WI38 (cell line): ENCODE measurements at regions not wholly inside any gene's neighbourhood (a gene's known extent, or its start where the extent isn't known, plus 50 kb on each side); places are given as distances from the start of the nearest gene placed in this dataset.
"Not testable (repeated sequence)": the region's sequence is repeated elsewhere in the genome, so short reads cannot be mapped to it uniquely, and the experiment has no call there.

Experiments
- H3K4me3 ChIP-seq: 2 replicates; pipeline ENCODE4 v1.5.1; 2011; ENCODE audit warnings: low read depth, mild to moderate bottlenecking, control low read depth, low read length
- TF ChIP-seq, protein P1 (sequence below): IDR thresholded peaks from 2 replicates; pipeline ENCODE4 v1.5.1; 2012; ENCODE audit warnings: low read depth, mild to moderate bottlenecking, control low read depth, low read length

DNA sequence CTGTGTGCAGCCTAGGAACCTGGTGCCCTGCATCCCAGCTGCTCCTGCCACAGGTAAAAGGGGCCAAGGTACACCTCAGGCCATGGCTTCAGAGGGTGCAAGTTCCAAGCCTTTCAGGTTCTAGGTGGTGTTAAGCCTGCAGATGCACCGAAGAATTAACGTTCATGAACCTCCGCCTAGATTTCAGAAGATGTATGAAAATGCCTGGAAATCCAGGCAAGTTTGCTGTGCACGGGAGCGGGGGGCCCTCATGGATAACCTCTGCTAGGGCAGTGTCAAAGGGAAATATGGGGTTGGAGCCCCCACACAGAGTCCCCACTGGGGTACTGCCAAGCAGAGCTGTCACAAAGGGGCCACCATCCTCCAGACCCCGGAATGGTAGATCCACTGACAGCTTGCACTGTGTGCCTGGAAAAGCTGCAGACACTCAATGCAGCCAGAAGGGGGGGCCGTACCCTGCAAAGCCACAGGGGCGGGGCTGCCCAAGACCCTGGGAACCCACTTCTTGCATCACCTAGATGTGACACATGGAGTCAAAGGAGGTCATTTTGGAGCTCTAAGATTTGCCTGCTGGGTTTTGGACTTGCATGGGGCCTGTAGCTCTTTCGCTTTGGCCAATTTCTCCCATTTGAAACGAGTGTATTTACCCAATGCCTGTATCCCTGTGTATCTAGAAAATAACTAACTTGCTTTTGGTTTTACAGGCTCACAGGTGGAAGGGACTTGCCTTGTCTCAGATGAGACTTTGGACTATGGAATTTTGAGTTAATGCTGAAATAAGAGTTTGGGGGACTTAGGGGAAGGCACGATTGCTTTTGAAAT, 145.2 kb upstream of the C1QTNF3 start:
- not testable (repeated sequence) for H3K4me3 ChIP-seq
- TF ChIP-seq, protein P1, sequence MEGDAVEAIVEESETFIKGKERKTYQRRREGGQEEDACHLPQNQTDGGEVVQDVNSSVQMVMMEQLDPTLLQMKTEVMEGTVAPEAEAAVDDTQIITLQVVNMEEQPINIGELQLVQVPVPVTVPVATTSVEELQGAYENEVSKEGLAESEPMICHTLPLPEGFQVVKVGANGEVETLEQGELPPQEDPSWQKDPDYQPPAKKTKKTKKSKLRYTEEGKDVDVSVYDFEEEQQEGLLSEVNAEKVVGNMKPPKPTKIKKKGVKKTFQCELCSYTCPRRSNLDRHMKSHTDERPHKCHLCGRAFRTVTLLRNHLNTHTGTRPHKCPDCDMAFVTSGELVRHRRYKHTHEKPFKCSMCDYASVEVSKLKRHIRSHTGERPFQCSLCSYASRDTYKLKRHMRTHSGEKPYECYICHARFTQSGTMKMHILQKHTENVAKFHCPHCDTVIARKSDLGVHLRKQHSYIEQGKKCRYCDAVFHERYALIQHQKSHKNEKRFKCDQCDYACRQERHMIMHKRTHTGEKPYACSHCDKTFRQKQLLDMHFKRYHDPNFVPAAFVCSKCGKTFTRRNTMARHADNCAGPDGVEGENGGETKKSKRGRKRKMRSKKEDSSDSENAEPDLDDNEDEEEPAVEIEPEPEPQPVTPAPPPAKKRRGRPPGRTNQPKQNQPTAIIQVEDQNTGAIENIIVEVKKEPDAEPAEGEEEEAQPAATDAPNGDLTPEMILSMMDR, result peak; percentile 42

DNA sequence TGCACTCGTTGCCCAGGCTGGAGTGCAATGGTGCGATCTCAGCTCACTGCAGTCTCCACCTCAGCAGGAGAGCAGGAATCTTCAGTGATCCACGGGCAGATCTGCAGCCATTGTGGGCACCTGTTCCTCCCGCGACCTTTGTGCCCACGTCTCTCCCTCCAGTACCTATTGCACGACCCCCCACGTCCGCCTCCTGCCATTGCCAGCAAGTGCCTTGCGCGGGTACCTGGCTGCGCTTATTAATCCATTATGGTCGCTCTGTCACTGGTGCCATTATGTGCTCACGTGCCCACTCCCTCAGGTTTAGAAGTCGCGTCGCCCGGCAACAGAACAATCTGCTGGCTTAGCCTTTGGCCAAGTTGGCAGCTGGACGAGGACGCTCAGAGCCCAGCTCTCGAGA, 146.2 kb upstream of the C1QTNF3 start:
- H3K4me3 ChIP-seq, result not testable (repeated sequence)

DNA sequence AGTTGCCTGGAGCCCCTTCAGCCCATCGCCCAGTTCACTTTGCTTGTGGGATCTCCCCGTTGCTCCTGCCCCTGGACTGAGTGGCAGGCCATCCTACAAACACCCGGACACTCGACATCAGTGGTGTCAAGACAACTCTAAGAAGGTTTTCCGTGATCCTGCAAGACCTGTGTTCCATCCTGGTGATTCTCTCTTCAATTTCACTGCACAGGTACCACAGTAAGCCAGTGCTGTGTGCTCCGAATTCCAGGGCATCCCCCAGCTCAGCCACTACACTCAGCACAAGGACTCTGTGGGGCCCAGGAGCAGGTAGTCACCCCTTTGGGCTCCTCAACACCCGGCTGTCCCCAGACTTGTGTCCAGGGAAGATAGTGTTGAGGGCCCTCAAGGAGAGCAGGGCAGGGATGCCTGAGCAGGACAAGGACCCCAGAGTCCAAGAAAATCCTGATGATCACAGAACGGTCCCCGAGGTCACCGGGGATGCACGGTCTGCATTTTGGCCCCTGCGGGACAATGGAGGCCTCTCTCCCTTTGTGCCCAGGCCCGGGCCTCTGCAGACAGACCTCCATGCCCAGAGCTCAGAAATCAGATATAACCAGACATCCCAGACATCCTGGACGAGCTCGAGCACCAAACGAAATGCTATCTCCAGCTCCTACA, 146.9 kb upstream of the C1QTNF3 start:
- H3K4me3 ChIP-seq, result not testable (repeated sequence)

DNA sequence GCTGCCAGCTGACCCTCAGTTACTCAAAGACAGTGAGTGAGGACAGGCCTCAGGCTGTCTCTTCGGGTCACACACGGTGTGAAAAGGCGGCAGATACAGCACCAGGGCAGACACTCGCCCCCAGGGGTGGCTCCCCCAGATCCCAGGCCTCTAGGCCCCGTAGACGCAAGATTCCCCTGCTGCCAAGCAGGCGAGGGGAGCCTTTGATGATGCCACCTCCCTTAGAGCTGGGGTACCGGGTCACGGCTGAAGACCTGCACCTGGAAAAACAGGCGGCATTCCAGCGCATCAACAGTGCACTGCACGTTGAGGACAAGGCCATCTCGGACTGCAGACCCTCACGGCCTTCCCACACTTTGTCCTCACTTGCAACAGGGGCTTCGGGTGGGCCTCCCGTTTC, 147.5 kb upstream of the C1QTNF3 start:
- H3K4me3 ChIP-seq, result not testable (repeated sequence)

DNA sequence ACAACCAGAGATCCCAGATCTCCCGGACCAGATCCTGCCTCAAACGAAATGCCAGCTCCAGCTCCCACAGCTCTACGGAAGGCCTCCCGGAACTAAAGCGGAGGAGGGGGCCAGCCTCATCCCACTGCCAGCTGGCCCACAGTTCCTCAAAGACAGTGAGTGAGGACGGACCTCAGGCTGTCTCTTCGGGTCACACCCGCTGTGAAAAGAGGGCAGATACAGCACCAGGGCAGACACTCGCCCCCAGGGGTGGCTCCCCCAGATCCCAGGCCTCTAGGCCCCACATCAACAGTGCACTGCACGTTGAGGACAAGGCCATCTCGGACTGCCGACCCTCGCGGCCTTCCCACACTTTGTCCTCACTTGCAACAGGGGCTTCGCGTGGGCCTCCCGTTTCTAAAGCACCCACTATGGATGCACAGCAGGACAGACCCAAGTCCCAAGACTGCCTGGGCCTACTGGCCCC, 148.3 kb upstream of the C1QTNF3 start:
- not testable (repeated sequence) for H3K4me3 ChIP-seq

DNA sequence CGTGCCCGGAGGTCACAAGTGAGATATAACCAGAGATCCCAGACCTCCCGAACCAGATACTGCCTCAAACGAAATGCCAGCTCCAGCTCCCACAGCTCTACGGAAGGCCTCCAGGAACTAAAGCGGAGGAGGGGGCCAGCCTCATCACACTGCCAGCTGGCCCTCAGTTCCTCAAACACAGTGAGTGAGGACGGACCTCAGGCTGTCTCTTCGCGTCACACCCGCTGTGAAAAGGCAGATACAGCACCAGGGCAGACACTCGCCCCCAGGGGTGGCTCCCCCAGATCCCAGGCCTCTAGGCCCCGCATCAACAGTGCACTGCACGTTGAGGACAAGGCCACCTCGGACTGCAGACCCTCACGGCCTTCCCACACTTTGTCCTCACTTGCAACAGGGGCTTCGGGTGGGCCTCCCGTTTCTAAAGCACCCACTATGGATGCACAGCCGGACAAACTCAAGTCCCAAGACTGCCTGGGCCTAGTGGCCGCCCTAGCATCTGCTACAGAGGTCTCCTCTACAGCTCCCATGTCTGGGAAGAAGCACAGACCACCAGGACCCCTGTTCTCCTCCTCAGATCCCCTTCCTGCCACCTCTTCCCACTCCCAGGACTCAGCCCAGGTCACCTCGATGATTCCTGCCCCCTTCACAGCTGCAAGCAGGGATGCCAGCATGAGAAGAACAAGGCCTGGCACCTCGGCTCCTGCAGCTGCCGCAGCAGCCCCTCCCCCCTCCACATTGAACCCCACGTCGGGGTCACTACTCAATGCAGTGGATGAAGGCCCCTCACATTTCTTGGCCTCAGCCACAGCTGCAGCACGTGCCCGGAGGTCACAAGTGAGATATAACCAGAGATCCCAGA, 149.3 kb upstream of the C1QTNF3 start:
- not testable (repeated sequence) for H3K4me3 ChIP-seq

DNA sequence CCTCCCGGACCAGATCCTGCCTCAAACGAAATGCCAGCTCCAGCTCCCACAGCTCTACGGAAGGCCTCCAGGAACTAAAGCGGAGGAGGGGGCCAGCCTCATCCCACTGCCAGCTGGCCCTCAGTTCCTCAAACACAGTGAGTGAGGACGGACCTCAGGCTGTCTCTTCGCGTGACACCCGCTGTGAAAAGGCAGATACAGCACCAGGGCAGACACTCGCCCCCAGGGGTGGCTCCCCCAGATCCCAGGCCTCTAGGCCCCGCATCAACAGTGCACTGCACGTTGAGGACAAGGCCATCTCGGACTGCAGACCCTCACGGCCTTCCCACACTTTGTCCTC, 149.9 kb upstream of the C1QTNF3 start:
- H3K4me3 ChIP-seq, result not testable (repeated sequence)

DNA sequence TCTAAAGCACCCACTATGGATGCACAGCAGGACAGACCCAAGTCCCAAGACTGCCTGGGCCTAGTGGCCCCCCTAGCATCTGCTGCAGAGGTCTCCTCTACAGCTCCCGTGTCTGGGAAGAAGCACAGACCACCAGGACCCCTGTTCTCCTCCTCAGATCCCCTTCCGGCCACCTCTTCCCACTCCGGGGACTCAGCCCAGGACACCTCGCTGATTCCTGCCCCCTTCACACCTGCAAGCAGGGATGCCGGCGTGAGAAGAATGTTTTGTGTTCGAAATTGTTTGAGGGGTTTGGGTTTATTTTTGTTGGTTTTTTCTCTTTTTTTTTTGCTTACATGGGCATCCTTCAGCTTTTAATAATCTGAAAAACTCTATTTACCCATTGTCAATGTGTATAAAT, 150.3 kb upstream of the C1QTNF3 start:
- H3K4me3 ChIP-seq, result not testable (repeated sequence)

DNA sequence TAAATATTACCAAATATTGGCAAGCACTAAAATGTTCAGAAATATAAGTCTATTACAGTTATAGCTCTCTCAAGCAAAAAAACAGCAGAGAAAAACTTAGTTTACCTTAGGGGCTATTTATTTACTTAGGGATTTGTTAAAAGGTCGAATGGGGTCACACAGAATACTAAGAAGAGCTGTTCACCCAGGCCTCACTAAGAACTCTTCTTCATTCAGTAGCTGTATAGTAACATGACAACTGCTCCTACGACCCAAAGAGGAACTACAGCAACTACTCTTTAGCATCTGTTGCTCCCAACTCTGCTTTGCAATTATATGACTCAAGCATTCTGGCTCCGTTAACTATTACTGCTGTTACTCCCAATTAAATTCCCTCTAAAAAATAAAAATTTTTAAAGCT, 150.8 kb upstream of the C1QTNF3 start:
- H3K4me3 ChIP-seq, result not testable (repeated sequence)

DNA sequence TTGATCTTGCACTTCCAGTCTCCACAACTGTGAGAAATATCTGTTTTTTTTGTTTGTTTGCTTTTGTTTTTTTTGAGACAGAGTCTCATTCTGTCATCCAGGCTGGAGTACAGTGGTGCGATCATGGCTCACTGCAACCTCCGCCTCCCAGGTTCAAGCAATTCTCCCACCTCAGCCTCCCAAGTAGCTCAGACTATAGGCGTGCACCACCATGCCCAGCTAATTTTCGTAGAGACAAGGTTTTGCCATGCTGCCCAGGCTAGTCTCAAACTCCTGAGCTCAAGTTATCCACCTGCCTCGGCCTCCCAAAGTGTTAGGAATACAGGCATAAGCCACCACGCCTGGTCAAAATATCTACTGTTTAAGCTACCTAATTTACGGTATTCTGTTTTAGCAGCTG, 153.1 kb upstream of the C1QTNF3 start:
- H3K4me3 ChIP-seq, result not testable (repeated sequence)

DNA sequence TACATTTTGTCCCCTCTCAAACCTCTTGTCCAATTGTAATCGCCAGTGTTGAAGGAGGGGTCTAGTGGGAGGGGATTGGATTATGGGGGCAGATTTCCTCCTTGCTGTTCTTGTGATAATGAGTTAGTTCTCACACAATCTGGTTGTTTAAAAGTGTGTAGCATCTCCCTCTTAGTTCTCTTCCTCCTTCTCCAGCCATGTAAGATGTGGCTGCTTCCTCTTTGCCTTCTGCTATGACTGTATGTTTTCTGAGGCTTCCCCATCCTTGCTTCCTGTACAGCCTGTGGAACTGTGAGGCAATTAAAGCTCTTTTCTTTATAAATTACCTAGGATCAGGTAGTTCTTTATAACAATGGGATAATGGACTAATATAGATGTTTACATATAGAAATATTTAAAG, 162.3 kb upstream of the C1QTNF3 start:
- not testable (repeated sequence) for H3K4me3 ChIP-seq

DNA sequence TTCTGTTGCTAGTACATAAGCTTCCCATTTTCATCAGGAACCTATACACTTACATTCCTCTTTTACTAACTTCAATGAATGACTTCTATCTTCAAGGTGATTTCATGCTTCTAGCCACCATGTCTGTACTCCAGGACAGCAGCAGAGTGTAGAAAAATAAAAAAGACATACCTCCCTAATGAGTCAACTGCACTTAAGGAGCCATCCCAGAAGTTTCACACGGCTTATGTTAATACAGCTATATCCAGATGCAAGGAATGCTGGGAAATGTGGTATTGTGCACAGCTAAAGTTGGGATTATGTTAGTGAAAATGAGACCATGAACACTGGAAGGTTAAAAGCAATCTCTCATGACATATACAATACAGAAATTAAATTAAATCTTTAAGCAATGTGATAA, 174.4 kb upstream of the C1QTNF3 start:
- H3K4me3 ChIP-seq, result not testable (repeated sequence)

DNA sequence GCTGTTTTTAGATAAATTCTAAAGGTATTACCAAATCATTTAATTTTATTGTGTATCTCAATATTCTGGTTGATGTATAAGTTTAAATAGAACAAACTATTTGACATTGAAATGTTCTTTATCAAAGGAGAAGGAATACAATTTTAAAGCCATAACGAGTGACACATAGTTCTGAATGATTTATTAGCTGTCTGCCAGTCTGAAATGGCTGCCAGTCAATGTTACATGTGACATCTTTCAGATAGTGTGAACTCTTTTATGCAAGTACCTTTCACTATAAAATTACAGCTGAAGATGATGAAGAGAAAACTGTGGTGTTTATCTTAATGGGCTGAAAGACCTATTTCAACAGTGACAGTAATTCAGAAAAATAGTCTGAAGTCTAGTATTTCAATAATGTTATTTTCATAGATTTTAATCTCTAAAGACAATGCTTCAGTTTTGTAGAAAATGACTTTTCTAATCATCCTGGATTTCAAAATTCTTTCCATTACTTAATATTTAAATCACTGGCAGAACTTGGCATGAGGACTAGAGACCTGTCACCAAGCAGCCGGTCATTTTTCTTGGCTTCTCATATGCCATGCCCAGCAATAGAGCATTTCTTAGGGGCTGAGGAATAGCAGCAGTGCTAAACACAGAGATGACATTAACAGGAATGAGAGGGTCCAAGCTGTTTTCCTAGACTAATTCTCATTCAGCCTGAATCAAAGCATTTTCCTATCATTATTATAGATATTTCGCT, 178.5 kb upstream of the C1QTNF3 start:
- not testable (repeated sequence) for H3K4me3 ChIP-seq

DNA sequence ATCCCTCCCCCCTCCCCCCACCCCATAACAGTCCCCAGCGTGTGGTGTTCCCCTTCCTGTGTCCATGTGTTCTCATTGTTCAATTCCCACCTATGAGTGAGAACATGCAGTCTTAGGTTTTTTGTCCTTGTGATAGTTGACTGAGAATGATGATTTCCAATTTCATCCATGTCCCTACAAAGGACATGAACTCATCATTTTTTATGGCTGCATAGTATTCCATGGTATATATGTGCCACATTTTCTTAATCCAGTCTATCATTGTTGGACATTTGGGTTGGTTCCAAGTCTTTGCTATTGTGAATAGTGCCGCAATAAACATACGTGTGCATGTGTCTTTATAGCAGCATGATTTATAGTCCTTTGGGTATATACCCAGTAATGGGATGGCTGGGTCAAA, 180.1 kb upstream of the C1QTNF3 start:
- not testable (repeated sequence) for H3K4me3 ChIP-seq

DNA sequence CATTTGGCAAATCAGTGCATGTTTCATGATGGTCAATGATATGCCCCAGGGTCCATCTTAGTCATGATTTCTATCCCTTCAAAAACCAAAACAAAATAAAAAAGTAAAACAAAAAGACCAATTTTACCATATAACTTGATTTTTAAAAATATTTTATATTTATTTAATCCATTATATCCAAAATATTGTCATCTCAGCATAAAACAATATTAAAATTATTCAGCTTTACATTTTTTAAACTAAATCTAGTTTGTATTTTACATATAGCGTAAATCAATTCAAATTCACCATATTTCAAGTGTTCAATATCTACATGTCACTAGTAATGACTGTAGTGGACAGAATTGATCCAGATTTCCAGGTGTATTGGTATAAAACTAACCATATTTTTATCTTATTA, 187.4 kb upstream of the C1QTNF3 start:
- H3K4me3 ChIP-seq, result not testable (repeated sequence)

DNA sequence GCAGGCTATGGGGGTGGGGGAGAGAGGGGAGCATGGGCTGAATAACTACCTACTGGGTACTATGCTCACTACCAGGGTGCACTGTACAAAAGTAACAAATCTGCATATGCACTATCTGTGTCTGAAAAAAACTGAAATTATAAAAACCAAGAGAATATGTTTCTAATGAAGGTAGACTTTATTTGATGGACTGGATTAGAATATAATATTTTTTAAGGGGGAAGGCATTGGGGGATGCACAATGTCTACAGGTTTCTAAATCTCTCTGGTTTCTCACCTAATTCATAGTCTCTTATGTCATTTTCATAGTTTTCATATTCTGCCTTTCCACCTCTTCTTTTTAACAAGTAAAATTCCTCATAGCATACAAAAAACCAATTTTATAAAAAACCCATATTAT, 200.8 kb upstream of the C1QTNF3 start:
- H3K4me3 ChIP-seq, result peak overlapping the region; percentile 43

DNA sequence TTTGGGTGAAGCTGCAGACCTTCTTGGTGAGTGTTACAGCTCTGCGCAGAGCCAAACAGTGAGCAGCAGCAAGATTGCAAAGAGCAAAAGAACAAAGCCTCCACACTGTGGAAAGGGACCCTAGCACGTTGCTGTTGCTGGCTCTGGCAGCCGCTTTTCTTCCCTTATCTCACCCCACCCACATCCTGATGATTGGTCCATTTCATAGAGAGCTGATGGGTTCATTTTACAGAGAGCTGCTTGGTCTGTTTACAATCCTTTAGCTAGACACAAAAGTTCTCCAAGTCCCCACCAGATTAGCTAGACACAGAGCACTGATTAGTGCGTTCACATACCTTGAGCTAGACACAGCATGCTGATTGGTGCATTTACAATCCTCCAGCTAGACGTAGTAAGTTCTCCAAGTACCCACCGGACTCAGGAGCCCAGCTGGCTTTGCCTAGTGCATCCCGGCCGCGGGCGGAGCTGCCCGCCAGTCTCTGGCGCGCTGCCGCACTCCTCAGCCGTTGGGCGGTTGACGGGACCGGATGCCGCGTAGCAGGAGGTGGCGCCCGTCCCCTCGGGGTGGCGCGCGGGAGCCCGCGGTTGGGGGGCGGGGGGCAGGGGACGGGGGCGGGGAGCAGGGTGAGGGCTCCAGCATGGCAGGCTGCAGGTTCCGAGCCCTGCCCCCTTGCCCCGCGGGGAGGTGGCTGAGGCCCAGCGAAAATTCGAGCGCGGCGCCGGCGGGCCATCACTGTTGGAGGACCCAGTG, 201.4 kb upstream of the C1QTNF3 start:
- H3K4me3 ChIP-seq, result peak overlapping the region; percentile 43

DNA sequence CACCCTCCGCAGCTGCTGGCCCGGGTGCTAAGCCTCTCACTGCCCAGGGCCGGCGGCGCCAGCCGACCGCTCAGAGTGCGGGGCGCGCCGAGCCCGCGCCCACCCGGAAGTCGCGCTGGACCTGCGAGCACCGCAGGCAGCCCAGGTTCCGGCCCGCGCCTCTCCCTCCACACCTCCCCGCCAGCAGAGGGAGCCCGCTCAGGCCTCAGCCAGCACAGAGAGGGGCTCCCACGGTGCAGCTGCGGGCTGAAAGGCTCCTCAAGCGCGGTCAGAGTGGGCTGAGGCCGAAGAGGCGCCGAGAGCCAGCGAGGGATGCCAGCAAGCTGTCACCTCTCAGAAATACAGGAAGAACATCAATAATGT, 202.0 kb upstream of the C1QTNF3 start:
- H3K4me3 ChIP-seq, result peak overlapping the region; percentile 34; the same call in 1 of the 2 replicates
